ENCODE measurements at regions not wholly inside any gene's neighbourhood (a gene's known extent, or its start where the extent isn't known, plus 50 kb on each side); places are given as distances from the start of the nearest gene placed in this dataset.

DNA sequence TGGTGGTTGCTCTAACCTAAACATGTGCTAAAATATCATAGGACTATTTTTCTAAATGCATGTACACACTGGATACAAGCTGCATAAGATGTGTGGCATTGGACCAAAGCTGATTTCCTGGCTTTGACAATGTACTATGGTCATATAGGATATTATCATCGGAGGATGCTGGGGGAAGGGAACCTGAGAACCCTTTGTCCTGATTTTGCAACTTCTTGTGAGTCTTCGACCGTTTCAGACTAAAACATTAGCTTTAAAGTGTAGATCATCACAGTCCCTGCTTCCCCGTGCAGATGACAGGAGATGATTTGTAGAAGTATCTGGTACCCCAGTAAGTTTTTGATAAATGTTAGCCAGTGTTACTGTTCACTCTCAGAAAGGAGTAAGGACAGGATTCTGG lies 554.7 kb downstream of the MIAT start:
- no peak for DNase-seq

GRCh38 chr22:27212617-27213177 lies 555.3 kb downstream of the MIAT start:
- DNase-seq: no peak

GRCh38 chr22:27213294-27213693 lies 555.9 kb downstream of the MIAT start:
- no peak for DNase-seq

GRCh38 chr22:27213766-27214581 lies 556.6 kb downstream of the MIAT start:
- no peak for DNase-seq

DNA sequence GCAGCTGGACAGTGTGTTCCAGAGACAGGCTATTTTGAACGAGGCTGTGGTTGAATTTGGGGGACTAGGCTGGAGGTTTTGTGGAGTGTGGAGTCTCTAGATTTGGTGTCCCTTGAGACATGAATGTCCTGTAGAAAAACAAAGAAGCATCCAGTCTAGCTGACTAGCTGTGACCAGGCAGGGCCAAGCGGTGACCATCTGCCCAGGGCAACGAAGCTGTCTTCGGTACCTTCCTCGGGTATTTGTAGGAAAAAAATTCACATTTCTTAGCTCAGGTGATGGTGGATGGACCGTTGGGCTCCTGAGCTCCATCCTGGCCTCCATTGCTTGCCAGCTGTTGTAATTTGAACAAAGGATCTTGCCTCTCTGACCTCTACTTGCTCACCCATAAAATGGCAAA lies 557.3 kb downstream of the MIAT start:
- no peak for DNase-seq

- no peak for DNase-seq
Observed at GRCh38 chr22:27215871-27216270, 558.5 kb downstream of the MIAT start.

GRCh38 chr22:27216444-27216843 lies 559.1 kb downstream of the MIAT start:
- no peak for DNase-seq

GRCh38 chr22:27217154-27217553 lies 559.8 kb downstream of the MIAT start:
- no peak for DNase-seq

DNA sequence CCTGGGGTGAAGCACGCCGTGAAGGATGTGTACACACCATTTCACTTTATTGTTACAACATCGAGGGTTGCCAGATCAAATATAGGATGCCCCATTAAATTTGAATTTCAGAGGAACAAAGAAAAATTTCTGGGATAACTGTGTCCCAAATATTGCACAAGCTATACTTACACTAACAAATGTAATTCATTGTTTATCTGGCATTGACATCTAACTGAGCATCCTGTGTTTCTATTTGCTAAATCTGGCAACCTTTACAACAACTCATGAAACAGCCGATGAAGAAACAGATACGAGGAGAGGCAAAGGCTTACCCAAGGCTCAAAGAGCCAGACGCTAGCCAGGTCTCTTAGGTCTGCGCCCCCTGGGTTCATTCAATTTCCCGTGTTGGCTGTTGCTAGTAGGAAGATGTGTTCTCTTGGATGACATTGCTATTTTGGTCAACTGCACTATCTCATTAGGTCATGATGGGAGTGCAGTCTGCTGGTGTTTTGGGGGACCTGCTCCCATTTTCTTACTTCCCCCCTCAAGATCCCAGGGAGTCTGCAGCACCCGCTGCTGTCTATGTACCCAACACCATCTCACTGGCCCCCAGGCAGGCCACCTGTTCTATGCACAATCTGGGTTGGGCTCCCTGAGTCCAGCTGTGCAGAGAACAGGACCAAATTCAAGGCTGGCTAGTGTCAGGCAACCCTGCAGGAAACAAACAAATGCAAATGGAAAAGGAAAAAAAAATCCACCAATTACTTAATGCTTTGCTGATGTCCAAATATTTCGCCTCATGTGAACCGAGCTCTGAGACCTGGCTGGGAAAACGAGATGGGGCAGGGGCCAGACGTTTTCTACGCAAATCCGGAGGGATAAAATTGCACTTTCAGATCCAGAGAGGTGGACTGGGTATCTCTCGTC lies 560.9 kb downstream of the MIAT start:
- no peak for DNase-seq

- DNase-seq: no peak
Observed at GRCh38 chr22:27219036-27219435, 561.6 kb downstream of the MIAT start.

GRCh38 chr22:27220339-27220738 lies 563.0 kb downstream of the MIAT start:
- no peak for DNase-seq

- no peak for DNase-seq
Observed at GRCh38 chr22:27222178-27222577, 564.8 kb downstream of the MIAT start.

GRCh38 chr22:27223317-27224177 lies 566.2 kb downstream of the MIAT start:
- no peak for DNase-seq

- no peak for DNase-seq
Observed at GRCh38 chr22:27224485-27225374, 567.3 kb downstream of the MIAT start.

DNA sequence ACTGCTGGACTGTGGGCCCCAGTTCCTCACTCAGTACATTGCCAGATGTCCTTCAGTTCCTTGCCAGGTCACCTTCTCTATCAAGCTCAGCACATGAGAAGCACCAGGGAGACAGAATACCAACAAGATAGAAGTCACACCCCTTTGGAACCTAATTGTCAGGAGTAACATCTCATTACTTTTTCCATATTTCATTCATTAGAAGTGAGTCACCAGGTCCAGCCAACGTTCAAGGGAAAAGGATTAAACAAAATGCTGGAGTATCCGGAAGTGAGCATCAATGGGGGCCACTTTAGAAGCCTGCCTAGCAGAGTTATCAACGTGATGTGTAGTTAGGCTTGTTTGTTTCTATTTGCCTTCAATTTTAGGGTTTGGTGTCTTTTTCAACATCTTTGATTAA lies 569.3 kb downstream of the MIAT start:
- DNase-seq: no peak

GRCh38 chr22:27228771-27229170 lies 571.4 kb downstream of the MIAT start:
- DNase-seq: no peak

DNA sequence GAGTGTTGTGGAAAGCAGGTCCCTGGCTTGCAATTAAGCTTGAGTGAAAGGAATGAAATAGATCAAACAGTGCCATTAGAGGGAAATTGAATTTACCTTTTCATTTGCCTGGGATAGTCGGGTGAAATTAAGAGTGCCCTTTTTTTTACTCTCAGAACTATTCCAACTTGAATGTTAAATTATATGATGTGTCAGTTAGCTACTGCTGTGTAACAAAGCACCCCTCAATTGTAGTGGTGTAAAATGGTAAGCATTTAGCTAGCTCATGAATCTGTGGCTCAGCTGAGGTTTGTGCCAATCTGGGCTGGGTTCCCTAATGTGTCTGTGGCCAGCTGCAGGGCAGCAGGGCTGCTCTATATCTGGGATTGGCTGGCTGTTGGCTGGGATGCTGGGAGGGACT lies 571.4 kb downstream of the MN1 start:
- DNase-seq: no peak

DNA sequence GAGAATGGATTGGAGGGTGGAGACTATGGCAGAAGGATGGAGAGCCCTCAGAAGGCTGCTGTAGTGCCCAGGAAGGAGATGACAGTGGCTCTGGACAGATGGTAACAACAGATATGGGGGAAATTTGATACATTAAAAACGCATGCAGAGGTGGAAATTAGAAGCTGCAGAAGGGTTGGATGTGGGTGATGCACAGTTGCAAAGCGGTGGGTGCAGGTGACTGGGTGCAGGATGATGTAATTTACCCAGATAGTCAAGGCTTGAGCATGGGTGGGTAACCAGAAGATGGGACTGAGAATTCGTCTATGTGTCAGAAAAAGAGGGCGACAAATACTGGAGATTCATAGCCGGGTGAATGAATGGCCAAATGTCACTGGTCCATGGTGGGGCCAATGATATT lies 570.3 kb downstream of the MN1 start:
- no peak for DNase-seq

- DNase-seq: no peak
Observed at GRCh38 chr22:27232077-27232476, 569.5 kb downstream of the MN1 start.

GRCh38 chr22:27237080-27237741 lies 564.3 kb downstream of the MN1 start:
- no peak for DNase-seq

DNA sequence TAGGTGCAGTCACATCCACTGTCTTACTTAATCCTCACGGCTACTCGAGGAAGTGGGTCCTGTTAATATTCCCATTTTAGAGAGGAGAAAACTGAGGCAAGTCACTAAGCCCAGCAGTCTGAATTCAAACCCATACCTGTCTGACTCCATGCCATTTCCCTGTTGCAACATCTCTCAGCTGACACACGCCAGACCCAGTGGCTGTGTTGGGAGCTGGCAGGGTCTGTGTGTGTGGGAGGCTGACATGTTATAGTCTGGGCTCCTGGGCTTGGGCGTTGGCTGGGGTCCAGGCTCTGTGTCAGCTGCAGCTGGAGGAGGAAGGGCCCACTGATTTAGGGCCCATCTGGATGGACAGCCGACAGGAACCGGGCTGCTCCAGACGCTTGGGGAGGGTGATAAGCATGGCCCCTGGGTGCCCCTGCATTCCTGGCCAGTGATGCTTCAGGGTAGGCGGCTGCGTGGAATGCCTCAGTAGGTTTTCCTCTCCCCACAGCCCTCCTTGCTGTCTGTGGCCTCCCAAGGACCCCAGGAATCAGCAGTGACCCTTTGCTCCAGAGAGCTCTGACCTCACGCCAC lies 562.5 kb downstream of the MN1 start:
- DNase-seq: no peak

Measured in T-helper 1 cell (primary cell).